GM19395 (cell line): ENCODE measurements at regions not wholly inside any gene's neighbourhood (a gene's known extent, or its start where the extent isn't known, plus 50 kb on each side); places are given as distances from the start of the nearest gene placed in this dataset.
"Not testable (repeated sequence)": the region's sequence is repeated elsewhere in the genome, so short reads cannot be mapped to it uniquely, and the experiment has no call there.

Experiments
- ATAC-seq: cut with Tn5 transposase; IDR thresholded peaks from one replicate; pipeline ENCODE4 v1.9.1; 2021; ENCODE audit warnings: mild to moderate bottlenecking, moderate library complexity; ENCODE audit not compliant: unreplicated experiment

DNA sequence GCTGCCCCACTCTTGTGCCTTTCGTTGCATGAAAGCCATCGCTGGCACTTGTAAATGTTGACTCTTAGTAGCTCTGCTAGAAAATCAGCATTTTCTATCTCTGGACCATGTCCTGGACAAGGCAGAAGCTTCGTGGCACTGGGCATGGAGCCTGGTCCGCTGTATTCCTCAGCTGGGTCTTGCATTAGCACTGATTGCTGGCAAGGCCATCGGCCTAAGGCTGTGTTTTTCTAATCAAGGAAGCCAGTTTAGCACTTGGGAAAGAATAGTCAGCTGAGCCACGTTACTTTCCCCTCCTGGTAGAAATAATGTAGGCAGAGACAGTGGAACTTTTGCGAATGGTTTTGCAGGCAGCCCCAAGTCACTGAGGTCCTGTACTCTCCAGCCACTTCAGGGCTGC lies 180.2 kb upstream of the EOLA2 start:
- no peak for ATAC-seq

DNA sequence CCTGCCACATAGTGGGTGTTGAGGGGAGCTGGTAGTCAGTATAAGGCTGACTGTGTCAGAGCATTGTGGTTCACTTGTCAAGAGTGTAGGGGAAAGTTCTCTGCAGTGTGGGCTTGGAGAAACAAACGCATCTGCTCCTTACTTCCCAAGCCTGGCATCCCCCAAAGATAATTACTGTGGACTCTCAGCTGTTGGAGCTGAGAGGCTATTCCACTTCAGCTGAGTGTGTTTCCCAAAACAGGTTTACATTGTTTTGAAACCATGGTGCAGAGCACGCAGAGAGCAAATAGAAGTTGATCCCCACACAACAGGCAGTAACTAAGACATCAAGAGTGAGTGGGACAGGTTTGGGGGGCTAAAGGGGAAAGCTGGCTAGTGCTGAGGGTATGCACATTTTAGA lies 181.0 kb upstream of the EOLA2 start:
- no peak for ATAC-seq

DNA sequence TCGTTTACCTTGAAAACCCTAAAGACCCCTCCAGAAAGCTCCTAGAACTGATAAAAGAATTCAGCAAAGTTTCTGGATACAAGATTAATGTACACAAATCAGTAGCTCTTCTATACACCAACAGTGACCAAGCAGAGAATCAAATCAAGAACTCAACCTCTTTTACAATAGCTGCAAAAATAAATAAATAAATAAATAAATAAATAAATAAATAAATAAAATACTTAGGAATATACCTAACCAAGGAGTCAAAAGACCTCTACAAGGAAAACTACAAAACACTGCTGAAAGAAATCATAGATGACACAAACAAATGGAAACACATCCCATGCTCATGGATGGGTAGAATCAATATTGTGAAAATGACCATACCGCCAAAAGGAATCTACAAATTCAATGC lies 186.8 kb upstream of the EOLA2 start:
- not testable (repeated sequence) for ATAC-seq

DNA sequence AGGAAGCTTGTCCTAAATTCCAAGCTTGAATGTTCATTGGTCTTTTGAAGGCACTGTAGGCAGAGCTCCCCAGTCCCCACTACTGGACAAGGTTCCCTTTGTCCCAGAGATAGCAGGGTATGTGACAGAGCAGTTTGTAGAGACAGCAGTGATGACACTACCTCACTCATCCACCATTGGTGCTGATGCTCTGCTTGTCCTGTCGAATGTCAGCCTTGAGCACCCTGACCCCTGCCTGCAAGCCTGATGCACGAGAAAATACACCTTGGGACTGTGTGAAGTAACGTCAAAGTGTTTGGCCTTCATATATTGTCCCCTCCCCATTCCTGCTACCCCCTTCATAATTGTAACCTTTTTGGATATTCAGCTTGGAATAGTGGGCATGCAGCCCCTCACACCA lies 188.9 kb upstream of the EOLA2 start:
- no peak for ATAC-seq

DNA sequence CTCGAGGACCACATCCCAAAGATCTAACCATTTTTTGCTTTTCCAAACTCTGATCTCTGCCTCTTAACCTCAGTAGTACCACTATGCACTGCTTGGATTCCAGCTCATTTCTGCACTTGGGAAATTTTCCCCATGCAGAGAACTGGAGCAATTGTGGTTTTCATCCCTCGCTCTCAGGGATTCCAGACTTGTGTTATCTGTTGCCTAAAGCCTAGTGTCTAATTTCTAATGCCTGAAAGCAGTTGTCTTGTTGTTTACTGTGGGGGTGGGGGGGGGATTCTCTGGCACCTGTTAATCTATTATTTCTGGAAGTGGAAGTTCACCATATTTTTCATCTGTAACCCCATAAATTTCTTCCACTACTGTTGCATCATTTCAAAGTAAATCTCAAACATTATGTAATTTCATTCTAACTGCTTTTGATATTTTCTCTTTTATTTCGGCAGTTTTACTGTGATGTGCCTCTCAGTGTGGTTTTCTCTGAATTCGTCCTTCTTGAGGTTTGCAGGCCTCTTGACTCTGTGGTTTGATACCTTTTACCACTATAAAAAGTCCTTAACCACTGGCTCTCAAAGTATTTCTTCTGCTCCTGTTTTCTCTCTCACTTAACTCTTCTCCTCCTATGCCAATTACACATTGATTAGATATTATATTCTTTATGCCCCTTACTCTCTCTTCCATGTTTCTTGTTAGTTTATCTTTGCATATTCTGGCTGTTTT lies 205.6 kb upstream of the EOLA2 start:
- no peak for ATAC-seq

DNA sequence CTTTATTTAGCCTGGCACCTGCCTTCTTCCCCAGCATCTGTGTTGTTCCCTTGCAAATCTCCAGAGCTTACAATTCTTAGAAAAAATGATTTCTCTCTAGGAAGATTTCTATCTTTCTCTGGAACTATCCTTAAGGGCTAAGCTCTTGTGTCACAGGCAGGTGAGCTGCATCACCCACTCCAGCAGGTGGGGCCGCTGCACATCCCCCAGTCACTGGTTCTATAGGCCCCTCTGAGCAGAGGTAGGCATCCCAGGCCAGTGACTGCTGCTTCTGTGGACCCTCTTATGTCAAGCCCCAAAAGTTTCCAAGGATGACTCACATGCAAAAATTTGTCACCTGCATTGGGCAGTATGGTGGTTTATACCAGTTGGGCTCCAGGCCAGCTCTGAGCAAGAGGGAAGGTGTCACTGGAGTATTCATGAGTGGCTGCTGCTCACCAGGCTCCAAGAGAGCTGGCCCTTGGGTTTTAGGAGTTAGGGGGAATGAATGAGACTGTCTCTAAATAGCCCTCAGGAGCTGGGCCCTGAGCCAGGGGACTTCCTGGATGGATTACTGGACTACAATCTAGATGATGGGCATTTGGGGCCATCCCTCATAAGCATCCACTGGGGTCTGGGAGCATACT lies 208.1 kb upstream of the EOLA2 start:
- no peak for ATAC-seq

DNA sequence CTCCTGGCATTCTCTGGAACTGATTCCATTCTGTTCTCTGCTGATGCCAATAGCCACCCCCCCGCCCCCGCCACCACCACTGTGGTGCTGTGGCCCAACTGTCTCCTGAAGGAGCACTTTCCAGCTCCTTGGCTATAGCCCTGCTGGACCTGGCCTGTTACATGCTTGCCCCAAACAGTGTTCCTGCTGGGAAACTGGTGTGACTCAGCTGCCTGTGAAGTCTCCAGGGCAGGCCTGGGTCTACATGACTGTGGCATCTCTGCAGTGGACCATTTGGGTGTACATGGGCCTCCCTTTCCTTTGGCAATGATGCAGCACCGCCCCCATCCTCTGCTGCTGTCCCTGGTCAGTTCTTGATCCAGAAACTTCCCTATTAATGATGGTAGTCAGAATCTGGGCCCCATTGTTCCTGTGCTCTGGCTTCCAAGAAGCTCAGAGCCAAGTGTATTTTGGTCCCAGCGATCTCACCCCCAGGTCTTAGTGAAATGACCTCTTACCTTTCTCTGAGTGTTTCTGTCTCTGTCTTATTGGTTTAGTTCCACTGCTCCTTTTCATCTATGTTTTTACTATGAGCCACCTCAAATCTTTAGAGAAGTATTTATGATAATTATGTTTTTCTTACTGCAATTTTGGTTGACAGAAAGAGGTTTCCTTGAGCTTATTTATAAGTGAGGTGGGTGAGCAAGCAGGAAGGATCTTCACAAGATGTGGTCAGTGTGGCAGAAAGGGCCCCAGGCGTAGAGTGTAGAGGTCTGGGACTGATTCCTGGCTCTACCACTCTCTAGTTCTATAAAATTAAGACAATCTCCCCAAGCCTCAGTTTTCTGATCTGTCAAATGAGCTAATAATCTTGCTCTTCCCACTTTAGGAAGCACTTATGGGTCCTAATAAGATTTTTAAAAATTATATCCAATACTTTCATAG lies 210.7 kb upstream of the EOLA2 start:
- ATAC-seq: no peak

DNA sequence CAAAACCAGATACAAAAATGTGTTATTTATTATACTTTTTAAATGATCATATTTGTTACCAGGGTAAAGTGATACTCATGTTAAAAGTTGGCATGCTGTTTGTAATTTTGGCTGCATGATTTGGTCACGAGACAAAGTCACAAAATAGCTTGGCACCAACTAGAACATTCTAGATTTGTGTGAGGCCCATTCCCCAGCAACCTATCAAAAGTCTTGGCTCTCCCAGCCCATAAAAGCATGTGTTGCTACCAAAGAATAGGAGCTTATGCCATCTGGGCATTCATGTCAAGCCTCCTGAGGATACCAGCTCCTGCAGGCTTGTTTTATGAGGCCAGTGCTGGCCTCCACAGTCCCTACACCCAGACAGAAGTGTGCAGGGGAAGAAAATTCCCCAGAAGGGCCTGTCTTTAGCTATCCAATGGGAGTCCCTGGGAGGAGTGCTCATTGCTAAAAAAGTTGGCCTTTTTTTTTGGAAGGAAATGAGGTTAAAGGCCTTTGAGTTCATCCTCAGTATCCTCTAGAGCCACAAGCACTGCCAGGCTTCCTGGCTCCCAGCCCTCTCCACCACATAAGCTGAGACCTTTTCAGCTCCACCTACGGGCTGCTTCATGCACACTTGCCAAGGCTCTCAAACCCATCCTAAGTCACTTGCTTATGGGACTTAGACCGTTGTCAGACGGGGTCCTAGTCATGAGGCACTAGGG lies 211.9 kb upstream of the EOLA2 start:
- ATAC-seq: no peak

DNA sequence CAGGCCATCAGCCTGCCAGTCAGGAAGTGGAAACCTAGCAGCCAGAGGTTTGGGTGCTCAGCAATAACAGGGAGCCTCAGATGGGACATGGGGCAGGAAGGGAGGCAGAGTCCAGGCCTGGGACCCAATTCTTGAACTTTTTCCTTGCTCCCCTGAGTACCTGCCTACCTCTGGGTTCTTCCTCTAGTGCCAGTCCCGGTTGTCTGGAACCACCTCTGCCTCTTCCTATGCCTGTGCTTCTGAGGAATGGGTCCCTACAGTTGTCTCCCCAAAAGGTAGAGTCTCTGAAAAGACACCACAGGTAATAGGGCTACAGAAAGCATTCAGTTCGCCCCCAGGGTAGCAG lies 212.4 kb upstream of the MAMLD1 start:
- ATAC-seq: no peak

DNA sequence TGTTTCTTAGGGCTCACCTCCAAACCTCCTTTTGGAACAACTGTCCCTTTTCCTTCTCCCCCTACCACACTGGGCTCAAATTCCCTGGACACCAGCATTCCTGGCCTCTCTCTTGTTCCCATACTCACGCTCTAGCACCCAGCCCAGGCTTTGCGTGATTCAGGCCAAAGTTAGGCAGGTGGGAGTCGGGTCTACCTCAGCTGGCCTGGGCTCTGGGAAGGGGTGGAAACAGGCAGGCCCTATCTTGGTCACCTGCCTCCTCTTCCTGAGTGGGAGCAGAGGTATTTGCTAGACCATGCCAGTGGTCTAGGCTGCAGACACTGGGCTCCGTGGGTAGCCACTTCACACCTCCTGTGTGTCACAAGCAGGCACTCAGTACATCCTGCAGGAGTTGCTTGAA lies 211.1 kb upstream of the MAMLD1 start:
- ATAC-seq: no peak

DNA sequence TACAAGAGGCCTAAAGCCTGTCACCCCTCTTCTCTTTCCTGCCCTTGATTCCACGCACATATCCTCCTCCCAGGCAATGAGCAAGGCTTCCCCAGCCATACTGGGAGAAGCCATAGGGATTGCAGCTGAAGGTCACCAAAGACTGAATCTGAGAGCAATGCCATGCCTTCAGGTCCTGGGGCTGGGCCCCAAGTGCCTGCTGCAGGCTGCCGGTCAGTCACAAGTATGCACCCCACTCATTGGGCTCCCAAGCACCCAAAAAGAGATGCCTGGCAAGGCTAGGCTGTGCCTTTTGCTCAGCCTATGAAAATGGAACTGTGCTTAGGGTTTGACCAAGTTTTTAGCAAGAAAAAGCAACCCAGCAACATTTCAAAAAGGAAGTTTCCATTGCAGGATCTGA lies 210.6 kb upstream of the MAMLD1 start:
- no peak for ATAC-seq

DNA sequence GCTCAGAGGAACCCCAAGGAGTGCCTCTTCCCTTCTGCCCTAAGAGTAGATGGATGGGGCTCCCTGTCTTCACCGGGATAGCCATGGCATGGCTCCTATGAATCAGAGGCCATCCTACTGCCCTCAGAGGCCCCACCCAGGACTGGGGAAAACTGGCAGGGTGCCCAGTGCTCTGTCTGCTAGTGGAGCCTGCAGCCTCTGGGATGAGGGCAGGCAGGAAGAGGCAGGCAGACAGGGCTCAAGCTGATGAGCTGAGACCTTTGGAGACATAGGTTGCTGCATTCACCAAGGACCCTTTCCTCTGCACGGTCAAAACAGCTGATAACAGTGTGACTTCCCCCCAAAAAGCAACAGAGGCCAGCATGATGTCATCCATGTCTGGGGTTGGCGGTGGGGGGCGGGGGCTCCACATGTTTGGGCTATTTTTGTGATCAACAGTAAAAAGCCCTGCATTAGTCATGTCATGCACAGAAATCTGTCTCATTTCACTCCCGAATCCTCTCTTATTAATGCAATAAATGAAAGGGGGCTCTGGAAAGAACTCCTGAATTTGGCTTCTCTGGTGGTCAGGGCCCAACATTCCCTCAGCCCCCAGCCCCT lies 207.6 kb upstream of the MAMLD1 start:
- ATAC-seq: no peak

DNA sequence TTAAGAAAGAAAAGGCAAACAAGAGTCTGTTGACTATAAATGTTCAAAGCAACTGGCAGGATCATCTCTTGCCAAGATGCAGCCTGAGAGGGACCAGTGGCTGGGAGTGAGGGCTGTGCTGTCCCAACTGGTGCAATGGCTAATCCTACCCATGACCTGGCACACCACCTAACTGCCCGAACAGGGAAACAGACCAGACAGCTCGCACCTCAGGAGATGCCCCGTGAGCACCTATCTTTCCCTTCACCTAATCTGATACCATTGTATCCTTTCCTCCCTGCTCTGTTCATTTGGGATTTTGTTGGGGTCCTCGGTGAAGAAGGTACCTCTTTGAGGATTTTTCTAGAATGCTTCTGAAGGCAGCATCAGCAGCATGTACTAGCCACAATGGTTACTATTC lies 206.5 kb upstream of the MAMLD1 start:
- ATAC-seq: no peak

DNA sequence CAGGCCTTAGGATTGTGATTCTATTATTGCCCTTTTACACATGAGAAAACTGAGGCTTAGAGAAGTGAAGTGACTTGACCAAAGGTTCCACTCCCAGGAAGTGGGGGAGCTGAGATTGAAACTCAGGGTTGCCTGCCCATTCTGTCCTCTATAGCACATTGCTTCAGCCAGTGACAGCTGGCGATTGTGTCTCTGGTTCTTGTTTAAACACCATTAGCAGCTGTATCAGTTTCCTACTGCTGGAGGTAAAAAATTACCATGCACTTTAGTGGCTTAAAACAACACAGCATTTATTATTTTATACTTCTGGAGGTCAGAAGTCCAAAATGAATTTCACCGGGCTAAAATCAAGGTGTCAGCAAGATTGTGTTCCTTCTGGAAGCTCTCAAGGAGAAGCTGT lies 205.8 kb upstream of the MAMLD1 start:
- peak; percentile 59 for ATAC-seq

DNA sequence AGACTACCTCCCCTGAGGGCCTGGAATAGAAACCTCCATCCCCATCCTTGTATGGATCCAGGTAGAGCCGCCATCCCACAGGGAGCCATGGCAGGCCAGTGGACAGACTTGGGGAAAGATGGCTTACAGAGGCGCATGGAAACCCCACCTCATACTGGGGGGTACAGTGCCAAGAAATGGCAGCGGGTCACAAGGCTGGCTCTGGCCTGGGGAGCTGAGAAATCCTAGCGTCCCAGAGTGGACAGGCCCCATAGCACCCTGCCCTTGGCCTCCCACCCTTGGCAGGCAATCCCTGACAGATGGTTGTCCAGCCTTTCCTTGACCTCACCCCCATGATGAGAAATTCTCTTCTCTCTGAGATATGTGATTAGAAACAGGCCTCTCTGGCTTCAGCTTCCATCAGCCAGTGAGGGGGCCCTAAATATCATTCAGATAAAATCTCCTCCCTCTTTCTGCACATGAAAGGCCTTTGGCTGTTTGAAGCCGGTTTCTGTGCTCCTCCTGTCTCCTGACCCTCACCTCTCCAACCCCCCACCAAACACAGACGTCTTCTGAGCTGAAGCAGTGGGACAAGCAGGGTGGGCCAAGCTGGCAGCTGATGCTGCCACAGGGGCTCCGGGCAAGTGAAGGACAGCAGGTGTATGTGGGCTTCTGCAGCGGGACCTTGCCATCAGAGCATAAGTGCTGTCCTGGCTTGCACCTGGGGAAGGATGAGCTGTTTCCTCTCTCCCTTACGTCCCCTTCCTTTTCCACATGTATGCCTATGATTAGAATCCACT lies 204.4 kb upstream of the MAMLD1 start:
- no peak for ATAC-seq

DNA sequence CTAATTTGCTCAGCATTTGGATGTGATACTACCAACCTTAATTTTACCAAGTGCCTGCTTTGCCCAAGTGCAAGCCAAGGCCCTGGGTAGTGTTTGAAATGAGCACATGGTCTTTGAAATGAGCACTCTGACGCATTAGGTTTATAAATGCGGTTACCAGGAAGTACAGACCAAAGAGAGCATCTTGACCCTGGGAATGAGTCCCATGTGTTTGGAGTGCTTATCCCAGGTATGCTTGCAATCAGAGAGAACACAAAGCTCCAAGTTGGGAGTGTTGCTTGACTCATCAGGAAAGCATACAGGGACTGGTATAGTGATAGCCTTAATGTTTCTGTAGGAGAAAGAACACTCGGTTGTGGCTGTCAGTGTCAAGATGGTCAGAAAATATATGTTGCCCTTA lies 203.6 kb upstream of the MAMLD1 start:
- no peak for ATAC-seq

DNA sequence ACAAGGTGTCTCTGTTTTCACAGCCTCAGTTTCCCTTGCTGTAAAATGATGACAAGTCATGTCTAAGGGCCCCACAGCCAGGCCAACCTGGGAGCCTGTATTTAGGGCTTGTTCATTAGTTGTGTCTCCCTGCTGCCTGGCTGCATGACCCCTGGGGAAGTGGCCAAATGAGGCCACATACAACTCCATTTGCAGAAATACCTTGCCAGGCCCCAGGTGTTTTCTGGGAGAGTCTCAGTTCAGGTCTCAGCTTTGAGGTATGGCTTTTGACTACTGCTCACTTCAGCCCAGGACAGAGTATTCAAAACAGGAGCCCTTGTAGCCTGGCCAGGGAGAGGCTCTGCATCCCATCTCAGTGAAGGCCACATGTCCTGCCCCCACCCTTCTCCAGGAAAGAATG lies 202.5 kb upstream of the MAMLD1 start:
- no peak for ATAC-seq

DNA sequence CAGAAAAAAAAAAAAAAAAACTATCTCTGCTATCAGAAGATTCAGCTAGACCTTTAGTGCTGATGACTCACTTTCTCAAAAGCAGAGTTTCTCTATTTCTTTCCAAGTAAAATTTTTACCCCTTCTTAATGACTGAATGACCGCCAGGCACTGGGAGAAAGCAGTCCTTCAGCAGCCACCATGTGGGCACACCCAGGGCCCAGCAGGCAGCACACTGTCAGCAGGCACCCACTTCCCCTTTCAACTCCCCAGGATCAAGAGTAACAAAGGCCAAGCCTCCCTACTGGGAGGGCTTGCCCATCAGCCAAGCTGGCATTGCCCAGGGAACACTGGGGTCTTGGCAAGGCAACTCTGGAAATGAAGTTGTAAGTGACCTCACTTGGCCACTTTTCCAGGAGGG lies 201.9 kb upstream of the MAMLD1 start:
- ATAC-seq: no peak

DNA sequence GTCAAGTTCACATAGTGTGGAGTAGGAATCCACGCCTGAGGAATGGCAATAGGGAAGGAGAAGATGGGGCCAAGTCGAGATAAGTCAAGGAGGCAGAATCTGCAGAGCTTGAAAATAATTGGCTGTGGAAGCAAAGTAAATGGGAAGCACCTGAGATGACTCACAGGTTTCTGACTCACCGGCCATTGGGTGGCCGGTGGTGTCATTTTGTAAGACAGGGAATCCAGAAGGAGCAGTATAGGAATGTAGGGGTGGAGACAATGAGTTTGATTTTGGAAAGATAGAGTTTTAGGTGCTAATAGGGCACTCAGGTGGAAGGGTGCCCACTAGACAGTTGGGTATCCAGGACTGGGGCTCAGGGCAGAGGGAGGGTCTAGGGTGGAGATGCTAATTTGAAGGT lies 201.0 kb upstream of the MAMLD1 start:
- ATAC-seq: no peak

DNA sequence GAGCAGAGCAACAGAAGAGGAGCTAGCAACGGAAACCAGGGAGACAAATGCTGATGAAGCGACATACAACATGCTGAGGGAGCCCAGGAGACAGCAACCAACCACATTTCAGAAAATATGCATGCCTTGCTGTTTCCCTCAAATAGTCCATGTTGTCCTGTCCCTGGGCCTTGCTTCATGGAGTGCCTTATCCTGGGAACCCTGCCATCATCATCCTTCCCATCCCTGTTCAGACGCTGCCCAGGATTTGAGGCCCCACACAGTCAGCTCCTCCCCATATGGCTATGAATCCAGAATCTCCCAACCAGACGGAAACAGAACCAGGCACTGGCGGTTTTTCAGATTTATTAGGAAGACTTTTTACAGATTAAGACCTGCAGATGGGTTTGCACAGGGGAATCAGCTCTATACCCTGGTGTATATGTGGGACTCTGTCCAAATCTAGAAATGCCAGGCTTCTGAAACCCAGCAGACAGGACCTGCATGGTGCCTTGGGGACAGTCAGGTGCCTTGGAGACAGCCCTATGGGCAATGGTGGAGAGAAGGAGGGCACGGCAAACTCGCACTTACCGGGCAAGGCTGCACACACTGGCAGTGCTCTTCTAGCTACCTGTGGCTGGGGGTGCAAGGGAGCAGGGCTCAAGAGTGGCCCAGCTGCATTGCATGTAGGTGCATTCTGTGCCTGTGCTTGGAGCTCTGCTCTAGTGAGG lies 199.7 kb upstream of the MAMLD1 start:
- no peak for ATAC-seq
